Right ventricle myocardium superior (tissue), 1 donor: ENCODE measurements at regions not wholly inside any gene's neighbourhood (a gene's known extent, or its start where the extent isn't known, plus 50 kb on each side); places are given as distances from the start of the nearest gene placed in this dataset.

Source experiments
- ATAC-seq: fragments of 200-7000 bp; cut with Tn5 transposase; one replicate; pipeline ENCODE4 v1.9.1; 2020; ENCODE audit warnings: mild to moderate bottlenecking; ENCODE audit not compliant: poor library complexity
- DNase-seq: peaks from one replicate; pipeline ENCODE4 v3.0.0-alpha.2; 2020
- intact Hi-C: fragments of 100-400 bp; cut with DNase I; formaldehyde crosslinking; loops from one replicate; pipeline ENCODE4 v1.11.2; 2022
- donor health status: DM: no; HTN: yes; CAD: no; lungs with severe emphysema.

- DNase-seq (no peak), ATAC-seq (no peak)
- intact Hi-C loops: no loop called here
Observed at GRCh38 chr2:235162082-235162836, 210.4 kb downstream of the SH3BP4 start.

- no peak for ATAC-seq
- intact Hi-C loops: no loop called here
- DNase-seq: no peak
Observed at GRCh38 chr2:235162837-235163197, 211.0 kb downstream of the SH3BP4 start.

DNA sequence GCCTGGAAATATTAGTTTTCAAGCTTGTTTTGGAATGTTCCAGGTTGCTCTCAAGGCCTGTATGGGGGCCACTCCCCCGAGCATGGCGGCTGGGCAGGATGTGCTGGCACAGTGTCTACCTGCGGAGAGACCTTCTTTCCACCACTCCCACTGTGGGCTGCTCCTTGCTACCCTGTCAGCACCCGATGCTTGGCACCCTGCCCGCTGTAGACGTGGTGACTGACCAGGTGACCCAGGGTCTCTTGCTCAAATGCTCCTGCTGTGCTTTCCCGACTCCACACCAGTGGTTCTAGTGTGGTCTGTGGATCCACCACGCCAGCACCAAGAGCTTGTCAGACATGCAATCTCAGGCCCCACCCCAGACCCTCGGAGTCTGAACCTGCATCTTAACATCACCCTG is 213.3 kb downstream of the SH3BP4 start:
- ATAC-seq (no peak), DNase-seq (peak; percentile 46)
- intact Hi-C loops: no loop called here

DNA sequence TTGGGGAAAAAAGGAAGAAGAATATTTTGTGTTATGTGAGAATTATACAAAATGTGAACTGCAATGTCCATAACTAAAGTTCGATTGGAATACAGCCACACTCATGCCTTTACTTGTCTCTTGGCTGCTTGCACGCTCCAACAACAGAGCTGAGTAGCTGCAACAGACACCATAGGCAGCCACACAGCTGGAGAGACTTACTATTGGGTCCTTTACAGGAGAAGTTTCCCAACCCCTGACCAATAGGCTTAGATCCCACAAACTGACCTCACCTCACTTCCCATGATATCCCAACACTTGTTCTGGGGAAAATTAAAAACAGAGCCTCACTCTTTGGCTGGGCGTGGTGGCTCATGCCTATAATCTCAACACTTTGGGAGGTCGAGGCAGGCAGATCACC is 213.8 kb downstream of the SH3BP4 start:
- intact Hi-C loops: no loop called here
- DNase-seq (no peak), ATAC-seq (no peak)

GRCh38 chr2:235168174-235168979 is 216.6 kb downstream of the SH3BP4 start:
- ATAC-seq: no peak
- intact Hi-C loops: no loop called here

DNA sequence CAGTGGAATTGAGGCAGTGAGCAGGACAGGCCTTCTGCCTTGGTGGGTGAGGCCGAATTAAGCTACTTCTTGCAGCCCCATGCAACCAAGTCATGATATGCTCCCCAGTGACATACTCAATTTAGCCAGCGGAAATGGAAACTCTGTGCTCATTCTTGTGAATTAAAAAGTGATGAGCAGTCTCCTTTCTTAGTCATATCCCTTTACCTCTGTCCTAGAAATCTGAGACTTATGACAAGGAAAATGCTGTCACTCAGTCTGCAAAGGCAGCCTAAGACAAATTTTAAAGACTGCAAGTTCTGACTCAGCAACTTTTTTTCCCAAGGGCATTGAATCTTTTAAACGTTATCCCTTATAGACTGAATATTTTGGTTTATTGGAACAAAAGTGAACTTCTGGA is 218.2 kb downstream of the SH3BP4 start:
- no peak for ATAC-seq
- intact Hi-C loops: no loop called here

More at GRCh38 chr2:235168174-235168979, 216.6 kb downstream of the SH3BP4 start:
- DNase-seq: no peak

DNA sequence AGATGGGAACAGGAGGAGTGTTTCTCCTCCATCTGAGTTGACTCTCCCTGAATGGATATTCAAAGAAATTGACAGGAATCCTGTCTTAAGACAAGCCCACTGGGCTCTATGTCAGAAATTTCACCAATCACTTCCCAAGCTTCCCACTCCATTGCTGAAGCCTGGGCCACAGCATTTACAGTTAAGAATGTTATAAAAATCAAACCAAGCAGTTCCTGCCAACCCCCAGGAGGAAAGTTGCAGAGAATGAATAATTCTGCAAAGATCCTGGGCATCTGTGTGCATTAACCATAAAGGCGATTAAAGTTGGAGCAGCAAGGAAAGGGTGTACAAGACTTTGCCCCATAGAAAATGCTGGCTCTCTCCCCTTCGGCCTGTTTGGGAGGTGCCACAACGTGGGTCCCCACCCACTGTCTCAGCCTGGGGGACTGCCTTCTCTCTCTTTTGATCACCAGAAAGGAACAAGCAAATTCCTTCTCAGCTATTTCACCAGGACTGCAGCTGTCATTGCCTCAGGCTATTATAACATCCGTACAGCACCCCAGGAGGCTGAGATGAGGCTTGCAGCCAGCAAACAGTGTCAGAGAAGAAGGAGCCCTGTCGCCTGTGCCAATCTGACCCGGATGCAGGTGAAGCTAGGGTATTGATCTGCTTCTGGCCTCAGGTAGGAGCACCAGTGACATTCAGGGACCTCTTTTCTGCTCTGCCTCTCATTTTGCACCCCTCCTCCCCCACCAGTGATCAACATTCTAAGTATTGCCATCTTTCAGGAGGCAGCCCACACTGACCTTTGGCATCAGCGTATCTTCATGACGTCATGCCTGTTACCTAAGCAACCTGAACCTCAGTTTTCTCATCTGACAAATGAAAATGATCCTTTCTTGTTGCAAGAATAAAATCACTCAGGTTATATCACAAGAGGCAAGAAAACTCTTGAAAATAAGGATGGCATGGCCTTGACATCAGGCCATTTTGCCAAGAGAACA is 219.0 kb downstream of the SH3BP4 start:
- intact Hi-C loops: no loop called here
- peak; percentile 45 for DNase-seq

More for the DNA sequence above, 218.2 kb downstream of the SH3BP4 start:
- DNase-seq: no peak

DNA sequence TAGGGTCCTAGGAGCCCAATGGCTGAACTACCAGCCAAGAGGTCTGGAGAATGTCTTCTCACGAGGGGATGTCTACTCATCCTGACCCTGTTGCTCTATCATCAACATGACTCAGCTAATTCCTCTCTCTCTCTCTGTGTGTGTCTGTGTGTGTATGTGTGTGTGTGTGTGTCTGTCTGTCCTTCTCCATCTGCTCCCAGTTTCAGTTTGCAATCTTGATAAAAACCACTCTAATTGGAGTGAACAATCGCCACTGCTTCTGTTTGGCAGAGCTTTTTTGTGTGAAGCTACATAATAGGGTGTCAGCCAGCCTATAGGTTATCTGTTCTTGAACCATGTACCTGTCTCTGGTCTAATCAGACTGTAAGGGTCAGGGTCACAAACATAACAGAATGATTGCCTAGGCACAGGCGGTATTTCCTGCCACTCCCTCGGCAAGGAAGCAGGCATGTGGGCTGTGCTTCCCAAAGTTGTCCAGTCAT is 219.8 kb downstream of the SH3BP4 start:
- ATAC-seq (peak; percentile 25), DNase-seq (no peak)
- intact Hi-C loops: no loop called here

More for the DNA sequence above, 219.0 kb downstream of the SH3BP4 start:
- peak; percentile 55 for ATAC-seq

DNA sequence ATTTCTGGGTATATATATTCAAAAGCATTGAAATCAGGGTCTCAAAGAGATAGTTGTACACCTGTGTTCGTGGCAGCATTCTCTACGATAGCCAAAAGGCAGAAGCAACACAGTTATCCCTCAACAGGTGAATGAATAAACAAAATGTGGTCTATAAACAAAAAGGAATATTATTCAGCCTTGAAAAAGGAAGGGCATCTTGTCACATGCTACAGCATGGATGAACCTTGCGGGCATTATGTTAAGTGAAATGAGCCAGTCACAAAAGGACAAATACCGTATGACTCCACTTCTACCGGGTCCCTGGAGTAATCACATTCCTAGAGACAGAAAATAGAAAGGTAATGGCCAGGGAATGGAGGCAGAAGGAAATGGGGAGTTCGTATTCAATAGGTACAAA is 228.8 kb downstream of the SH3BP4 start:
- DNase-seq: no peak
- intact Hi-C loops: no loop called here
- ATAC-seq: no peak

DNA sequence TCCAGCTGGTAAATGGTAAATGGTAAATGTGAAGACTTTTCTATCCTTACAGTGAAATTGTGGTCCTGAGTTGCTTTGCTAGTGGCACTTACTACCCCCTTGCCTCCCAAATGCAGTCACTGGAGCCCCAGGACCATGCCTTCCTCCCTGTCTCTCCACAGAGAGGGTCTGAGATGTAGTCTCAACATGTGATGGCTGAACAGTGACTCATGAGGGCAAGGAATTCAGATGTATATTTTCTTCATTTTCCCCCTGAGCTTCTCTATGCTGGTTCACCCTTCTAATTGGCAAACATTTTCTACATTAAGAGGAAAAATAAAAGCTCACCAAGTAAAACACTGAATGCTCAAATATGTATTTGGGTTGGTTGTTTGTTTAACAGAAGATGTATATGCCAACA is 232.0 kb downstream of the SH3BP4 start:
- intact Hi-C loops: no loop called here
- ATAC-seq: no peak
- DNase-seq: no peak

DNA sequence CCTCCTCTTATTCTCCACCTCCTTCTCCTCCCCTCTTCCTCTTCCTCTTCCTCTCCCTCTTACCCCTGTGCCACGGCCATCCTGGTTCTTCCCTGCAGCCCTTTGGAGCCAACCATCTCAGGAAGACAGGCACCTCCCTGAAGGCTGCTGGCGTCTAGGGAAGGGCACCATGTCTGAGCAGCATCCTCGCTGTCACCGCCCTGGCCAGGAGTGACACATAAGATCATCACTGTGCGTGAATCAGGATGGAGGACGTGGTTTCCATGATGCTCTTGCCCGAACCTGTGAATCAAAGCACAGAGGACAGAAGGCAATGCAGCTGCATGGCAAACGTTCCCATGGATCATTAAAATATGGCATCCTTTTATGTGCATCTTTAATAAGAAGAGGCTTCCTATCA is 236.0 kb downstream of the SH3BP4 start:
- no peak for ATAC-seq
- intact Hi-C loops: no loop called here
- DNase-seq: no peak

- ATAC-seq (no peak), DNase-seq (no peak)
- intact Hi-C loops: no loop called here
Observed at GRCh38 chr2:235191486-235191885, 239.7 kb downstream of the SH3BP4 start.

GRCh38 chr2:235191978-235192377 is 240.2 kb downstream of the SH3BP4 start:
- ATAC-seq: peak; percentile 41

DNA sequence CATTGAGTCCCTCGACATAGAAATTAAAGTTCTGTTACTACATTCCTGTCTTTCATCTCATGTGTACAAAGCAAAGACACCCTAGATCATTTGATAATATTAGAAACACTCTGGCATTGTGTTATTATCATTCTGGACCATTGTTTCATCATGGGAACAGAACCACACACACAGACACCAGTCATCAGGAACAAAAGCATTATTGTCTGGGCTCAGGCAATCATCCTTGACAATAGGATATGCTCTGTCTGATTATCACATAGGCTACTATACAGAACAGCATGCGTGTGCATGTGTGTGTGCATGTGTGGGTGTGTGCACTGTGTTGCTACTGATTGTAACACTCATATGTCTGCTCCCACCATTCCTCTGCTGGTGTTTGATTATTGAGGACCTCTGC is 242.5 kb downstream of the SH3BP4 start:
- ATAC-seq (no peak), DNase-seq (no peak)
- intact Hi-C loops: no loop called here

More at GRCh38 chr2:235191978-235192377, 240.2 kb downstream of the SH3BP4 start:
- intact Hi-C loops: no loop called here
- peak; percentile 56 for DNase-seq

DNA sequence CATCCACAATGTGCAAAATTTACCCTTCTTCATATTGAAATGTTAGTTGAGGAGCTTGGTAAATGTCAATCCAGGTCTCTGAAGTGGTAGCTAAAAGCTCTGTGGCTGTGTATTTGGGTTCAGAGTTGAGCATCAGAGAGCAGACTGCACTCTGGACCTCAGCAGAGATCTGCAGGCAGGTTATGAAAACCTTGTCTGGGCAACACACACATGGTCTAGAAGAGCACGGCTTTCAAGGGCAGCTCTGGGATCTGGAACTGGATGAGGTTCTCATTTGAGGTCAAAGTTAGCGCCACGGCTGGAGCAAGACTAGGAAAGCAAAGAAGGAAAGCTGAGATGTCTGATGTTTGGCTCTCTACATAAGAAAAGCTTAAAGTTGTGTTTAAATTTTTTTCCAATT is 243.0 kb downstream of the SH3BP4 start:
- DNase-seq (no peak), ATAC-seq (no peak)
- intact Hi-C loops: no loop called here

- intact Hi-C loops: no loop called here
- ATAC-seq (no peak), DNase-seq (no peak)
Observed at GRCh38 chr2:235195921-235196320, 244.1 kb downstream of the SH3BP4 start.

DNA sequence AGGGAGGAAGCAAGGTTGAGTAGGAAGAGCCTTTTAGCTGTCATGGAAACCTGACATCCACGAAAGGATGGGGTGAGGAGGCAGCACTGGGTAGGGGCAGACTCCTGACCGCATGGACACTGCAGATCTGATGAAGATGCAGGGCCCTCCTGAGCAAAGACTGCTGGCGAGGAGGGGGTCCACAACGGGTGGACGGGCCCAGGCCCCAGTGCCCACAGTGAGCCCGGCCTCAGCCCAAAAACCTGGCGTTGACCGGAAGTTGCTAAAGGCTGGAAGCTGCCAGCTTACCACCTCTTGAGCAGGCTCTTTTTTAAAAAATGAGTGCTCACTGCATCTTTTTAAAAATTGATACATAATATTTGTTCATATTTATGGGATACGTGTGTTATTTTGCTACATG is 247.3 kb downstream of the SH3BP4 start:
- intact Hi-C loops: no loop called here
- ATAC-seq (no peak), DNase-seq (no peak)

GRCh38 chr2:235200216-235200615 is 248.4 kb downstream of the SH3BP4 start:
- DNase-seq: no peak
- intact Hi-C loops: no loop called here
- no peak for ATAC-seq

- DNase-seq: no peak
- intact Hi-C loops: no loop called here
- ATAC-seq: no peak
Observed at GRCh38 chr2:235201756-235202155, 249.9 kb downstream of the SH3BP4 start.
